ENCODE measurements at regions not wholly inside any gene's neighbourhood (a gene's known extent, or its start where the extent isn't known, plus 50 kb on each side); places are given as distances from the start of the nearest gene placed in this dataset.

DNA sequence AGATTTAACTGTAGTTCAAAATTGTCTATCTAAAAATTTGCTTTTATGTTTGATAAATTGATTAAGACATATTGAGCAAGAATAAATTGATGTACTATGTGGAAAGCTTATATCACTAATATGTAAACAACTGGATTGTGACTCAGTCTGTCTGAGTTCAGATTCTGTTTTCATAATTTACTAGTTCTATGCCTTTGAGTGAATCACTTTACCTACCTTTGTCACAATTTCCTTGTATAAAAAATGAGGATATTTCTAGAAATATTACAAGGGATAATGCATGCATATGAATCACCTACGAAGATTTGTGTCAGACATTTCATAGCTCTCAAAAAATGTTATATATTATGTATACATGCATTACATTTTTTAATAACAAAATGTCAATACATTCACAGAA lies 245.1 kb upstream of the ZWINT start:
- Mint-ChIP-seq H3K27me3 (ENCODE audit: low read depth) (no peaks in the 10 kb centered on the region), H3K4me1 (peaks cover 2% of the 10 kb centered on the region), H3K27ac (no peak overlapping the region), H3K4me3 (no peak overlapping the region), H3K36me3 (no peaks in the 10 kb centered on the region), H3K9me3 (peaks cover 8% of the 10 kb centered on the region)
- DNase-seq (ENCODE audit: low spot score in 2 of 2, unreplicated experiment in 2 of 2): no peak
- TF ChIP-seq, protein P1, sequence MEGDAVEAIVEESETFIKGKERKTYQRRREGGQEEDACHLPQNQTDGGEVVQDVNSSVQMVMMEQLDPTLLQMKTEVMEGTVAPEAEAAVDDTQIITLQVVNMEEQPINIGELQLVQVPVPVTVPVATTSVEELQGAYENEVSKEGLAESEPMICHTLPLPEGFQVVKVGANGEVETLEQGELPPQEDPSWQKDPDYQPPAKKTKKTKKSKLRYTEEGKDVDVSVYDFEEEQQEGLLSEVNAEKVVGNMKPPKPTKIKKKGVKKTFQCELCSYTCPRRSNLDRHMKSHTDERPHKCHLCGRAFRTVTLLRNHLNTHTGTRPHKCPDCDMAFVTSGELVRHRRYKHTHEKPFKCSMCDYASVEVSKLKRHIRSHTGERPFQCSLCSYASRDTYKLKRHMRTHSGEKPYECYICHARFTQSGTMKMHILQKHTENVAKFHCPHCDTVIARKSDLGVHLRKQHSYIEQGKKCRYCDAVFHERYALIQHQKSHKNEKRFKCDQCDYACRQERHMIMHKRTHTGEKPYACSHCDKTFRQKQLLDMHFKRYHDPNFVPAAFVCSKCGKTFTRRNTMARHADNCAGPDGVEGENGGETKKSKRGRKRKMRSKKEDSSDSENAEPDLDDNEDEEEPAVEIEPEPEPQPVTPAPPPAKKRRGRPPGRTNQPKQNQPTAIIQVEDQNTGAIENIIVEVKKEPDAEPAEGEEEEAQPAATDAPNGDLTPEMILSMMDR (IDR thresholded peaks at IDR 0.05; ENCODE audit: unreplicated experiment): no peak

DNA sequence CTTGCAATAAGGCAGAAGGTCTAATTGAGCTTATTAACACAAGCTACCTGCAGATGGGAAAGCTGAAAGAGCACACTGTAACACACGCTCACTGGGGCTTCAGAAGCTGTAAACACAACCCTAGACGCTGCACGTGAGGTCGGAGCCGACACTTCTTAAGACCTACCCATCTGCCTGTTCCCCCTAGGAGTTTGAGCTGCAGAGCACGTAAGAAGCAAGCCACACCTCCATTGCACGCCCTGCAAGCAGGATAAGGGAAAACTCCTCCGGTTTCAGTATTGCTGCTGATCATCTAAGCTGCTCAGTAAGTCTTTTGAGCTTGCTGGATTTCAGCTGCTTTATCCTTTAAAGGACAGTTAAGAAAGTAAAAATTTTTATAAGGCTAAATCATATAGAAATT lies 244.0 kb upstream of the ZWINT start:
- no peak for DNase-seq (ENCODE audit: low spot score in 2 of 2, unreplicated experiment in 2 of 2)
- H3K27ac Mint-ChIP-seq: no peak overlapping the region
- H3K27me3 Mint-ChIP-seq (ENCODE audit: low read depth): no peaks in the 10 kb centered on the region
- no peaks in the 10 kb centered on the region for H3K36me3 Mint-ChIP-seq
- H3K9me3 Mint-ChIP-seq: peaks cover 8% of the 10 kb centered on the region
- H3K4me1 Mint-ChIP-seq: peaks cover 2% of the 10 kb centered on the region
- H3K4me3 Mint-ChIP-seq: no peak overlapping the region
- TF ChIP-seq, protein P1 (IDR thresholded peaks at IDR 0.05; ENCODE audit: unreplicated experiment): no peak

DNA sequence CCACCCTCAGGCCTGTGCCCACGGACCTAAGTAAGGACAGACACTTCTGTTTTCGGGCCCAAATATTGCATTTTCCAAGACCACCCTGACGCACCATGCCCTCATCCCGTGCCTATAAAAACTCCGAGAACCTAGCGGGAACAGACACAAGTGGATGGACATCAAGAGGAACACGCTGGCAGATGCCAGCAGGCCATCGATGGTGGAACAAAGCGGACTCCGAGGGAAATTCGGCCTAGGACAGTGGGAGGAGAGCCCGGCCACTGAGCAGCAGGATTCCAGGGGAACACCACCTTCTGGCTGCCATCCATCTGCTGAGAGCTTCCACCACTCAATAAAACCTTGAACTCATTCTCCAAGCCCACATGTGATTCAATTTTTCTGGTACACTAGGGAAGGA lies 243.6 kb upstream of the ZWINT start:
- Mint-ChIP-seq H3K4me1 (peaks cover 2% of the 10 kb centered on the region), H3K4me3 (no peak overlapping the region), H3K9me3 (peaks cover 8% of the 10 kb centered on the region), H3K27ac (no peak overlapping the region), H3K36me3 (no peaks in the 10 kb centered on the region), H3K27me3 (ENCODE audit: low read depth) (no peaks in the 10 kb centered on the region)
- TF ChIP-seq, protein P1 (IDR thresholded peaks at IDR 0.05; ENCODE audit: unreplicated experiment): no peak
- no peak for DNase-seq (ENCODE audit: low spot score in 2 of 2, unreplicated experiment in 2 of 2)

DNA sequence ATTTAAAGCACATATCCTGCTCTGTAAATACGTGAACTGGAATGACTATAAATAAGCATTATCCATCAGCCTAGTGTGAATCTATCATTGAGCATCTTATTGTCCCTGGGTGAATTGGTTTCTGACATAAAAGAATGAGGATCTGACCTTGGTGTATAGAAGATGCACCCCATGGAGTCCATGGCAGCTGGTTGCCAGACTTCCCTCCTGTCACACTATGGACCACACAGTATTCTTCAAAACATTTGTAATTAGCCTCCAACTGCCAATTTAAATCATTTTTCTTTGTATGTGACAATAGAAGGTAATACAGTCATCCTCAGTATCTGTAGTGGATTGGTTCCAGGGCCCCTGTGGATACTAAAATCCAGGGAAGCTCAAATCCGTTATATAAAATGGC lies 238.1 kb upstream of the ZWINT start:
- peaks cover 4% of the 10 kb centered on the region for H3K4me1 Mint-ChIP-seq
- TF ChIP-seq, protein P1 (IDR thresholded peaks at IDR 0.05; ENCODE audit: unreplicated experiment): no peak
- H3K36me3 Mint-ChIP-seq: no peaks in the 10 kb centered on the region
- no peak overlapping the region for H3K4me3 Mint-ChIP-seq
- peaks cover 8% of the 10 kb centered on the region for H3K9me3 Mint-ChIP-seq
- no peak overlapping the region for H3K27ac Mint-ChIP-seq
- H3K27me3 Mint-ChIP-seq (ENCODE audit: low read depth): no peaks in the 10 kb centered on the region
- no peak for DNase-seq (ENCODE audit: low spot score in 2 of 2, unreplicated experiment in 2 of 2)

DNA sequence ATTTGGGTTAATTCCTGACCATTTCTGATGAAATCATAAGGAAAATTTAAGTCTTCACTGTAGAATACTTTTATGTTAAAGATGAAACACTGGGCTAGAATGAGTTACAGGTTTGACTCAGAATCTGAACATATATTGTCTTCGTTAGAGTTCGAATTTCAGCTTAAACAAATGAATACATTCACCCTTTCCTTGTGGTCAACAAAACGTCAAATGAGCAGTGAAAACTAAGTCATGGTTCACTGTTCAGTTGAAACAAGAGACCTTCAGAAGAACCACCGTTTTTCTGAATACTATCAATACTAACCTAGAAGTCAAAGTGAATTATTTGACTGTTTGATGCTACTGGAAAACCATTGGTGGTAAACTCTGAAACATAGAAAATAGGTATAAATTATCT lies 235.2 kb upstream of the ZWINT start:
- Mint-ChIP-seq H3K36me3 (no peaks in the 10 kb centered on the region), H3K9me3 (no peaks in the 10 kb centered on the region), H3K4me3 (no peak overlapping the region), H3K27me3 (ENCODE audit: low read depth) (no peaks in the 10 kb centered on the region), H3K27ac (no peak overlapping the region), H3K4me1 (peaks cover 4% of the 10 kb centered on the region)
- TF ChIP-seq, protein P1 (IDR thresholded peaks at IDR 0.05; ENCODE audit: unreplicated experiment): no peak
- DNase-seq (ENCODE audit: low spot score in 2 of 2, unreplicated experiment in 2 of 2): no peak

DNA sequence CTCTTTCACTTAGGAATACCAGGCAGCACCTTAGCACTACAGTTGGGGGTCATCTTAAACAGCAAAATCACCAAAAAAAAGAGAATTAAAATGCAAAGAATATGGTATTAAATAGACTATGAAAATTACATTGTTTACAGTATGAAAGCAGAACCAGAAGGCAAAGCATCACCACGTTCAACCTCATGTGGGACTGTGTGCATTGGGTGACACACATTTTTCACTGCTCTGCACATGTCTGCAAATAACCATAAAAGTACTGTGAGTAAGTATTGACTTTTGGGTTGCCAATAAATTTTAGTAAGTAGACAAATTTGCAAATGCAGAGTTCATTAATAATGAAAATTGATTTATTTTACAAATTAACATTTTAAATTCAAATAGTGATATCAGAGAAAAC lies 232.1 kb upstream of the ZWINT start:
- no peak overlapping the region for H3K27ac Mint-ChIP-seq
- H3K27me3 Mint-ChIP-seq (ENCODE audit: low read depth): no peaks in the 10 kb centered on the region
- no peak overlapping the region for H3K4me3 Mint-ChIP-seq
- TF ChIP-seq, protein P1 (IDR thresholded peaks at IDR 0.05; ENCODE audit: unreplicated experiment): no peak
- H3K9me3 Mint-ChIP-seq: peaks cover 5% of the 10 kb centered on the region
- no peaks in the 10 kb centered on the region for H3K36me3 Mint-ChIP-seq
- peaks cover 4% of the 10 kb centered on the region for H3K4me1 Mint-ChIP-seq
- DNase-seq (ENCODE audit: low spot score in 2 of 2, unreplicated experiment in 2 of 2): no peak
